HG02840 (cell line): ENCODE measurements at regions not wholly inside any gene's neighbourhood (a gene's known extent, or its start where the extent isn't known, plus 50 kb on each side); places are given as distances from the start of the nearest gene placed in this dataset.
"Not testable (repeated sequence)": the region's sequence is repeated elsewhere in the genome, so short reads cannot be mapped to it uniquely, and the experiment has no call there.

Source experiments
- ATAC-seq: cut with Tn5 transposase; IDR thresholded peaks from one replicate; pipeline ENCODE4 v1.9.1; 2021; ENCODE audit warnings: mild to moderate bottlenecking, moderate library complexity, moderate number of reproducible peaks; ENCODE audit not compliant: unreplicated experiment, low FRiP score

DNA sequence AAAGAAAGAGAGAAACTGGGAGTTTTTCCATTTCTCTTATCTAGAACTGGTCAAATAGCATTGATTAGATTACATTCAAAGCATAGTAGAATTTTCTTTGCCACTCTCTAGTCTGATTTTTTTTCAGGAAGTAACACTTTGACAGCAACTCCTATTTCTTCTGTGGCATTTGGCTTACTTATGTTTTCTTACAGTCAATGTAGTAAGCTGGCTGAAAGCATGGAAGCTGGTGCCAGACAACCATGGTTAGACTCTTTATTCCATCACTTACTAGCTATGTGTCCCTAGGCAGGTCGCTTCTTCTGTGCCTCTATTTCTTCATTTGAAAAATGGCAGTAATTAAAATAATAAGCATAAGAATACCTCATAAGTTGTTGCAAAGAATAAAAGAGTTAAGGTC, 54.2 kb upstream of the OPRM1 start:
- ATAC-seq: no peak

DNA sequence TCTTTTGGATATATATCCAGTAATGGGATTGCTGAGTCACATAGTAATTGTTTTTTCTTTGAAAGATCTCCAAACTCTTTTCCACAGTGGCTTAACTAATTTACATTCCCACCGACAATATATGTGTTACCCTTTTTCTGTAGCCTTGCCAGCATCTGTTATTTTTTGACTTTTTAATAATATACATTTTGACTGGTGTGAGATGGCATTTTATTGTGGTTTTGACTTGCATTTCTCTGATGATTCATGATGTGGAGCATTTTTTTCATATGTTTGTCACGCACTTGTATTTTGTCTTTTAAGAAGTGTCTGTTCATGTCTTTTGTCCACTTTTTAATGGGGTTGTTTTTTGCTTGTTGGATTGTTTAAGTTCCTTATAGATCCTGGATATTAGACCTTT, 58.9 kb upstream of the OPRM1 start:
- ATAC-seq: no peak

DNA sequence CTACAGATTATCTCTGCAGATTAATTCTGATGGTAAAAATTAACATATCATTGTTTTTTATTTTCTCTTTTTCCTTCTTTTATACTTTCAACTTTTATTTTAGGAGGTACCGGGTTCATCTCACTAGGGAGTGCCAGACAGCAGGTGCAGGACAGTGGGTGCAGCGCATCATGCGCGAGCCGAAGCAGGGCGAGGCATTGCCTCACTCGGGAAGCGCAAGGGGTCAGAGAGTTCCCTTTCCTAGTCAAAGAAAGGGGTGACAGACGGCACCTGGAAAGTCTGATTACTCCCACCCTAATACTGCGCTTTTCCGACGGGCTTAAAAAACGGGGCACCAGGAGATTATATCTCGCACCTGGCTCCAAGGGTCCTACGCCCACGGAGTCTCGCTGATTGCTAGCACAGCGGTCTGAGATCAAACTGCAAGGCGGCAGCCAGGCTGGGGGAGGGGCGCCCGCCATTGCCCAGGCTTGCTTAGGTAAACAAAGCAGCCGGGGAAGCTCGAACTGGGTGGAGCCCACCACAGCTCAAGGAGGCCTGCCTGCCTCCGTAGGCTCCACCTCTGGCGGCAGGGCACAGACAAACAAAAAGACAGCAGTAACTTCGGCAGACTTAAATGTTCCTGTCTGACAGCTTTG, 60.0 kb upstream of the OPRM1 start:
- ATAC-seq: not testable (repeated sequence)

DNA sequence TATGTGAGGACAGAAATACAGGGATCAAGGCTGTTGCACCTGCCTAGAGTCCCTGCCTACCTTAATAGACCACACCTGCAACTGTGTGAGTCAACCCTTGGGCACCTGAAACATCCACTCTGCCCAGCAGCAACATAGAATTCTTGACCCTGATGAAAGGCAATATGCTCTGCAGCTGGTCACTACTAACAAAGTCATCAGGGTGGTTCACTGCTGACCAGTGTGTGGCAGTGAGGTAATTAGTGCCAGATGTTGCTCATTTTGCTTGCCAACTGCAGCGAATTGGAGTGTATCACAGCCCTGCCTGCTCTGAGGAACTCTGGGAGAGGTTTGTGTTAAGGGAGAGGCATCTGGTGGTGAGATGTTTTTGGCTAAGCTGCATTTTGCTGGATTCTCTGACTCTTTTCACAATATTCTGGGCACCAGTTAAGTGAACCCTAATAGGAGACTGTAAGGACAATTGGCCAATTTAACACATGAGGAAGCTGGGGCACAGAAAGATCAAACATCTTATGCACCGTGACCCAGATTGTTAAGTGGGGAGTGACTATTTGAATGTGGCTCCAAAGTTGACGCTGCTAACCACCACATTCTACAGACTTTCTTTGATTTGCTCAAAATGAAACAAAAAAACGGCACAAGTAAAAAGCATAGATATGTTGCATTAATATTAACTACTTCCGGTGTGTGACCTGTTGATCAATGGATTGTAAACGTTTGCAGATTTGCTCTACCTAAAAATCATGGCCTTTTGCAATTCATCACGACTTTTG, 61.9 kb upstream of the OPRM1 start:
- no peak for ATAC-seq

DNA sequence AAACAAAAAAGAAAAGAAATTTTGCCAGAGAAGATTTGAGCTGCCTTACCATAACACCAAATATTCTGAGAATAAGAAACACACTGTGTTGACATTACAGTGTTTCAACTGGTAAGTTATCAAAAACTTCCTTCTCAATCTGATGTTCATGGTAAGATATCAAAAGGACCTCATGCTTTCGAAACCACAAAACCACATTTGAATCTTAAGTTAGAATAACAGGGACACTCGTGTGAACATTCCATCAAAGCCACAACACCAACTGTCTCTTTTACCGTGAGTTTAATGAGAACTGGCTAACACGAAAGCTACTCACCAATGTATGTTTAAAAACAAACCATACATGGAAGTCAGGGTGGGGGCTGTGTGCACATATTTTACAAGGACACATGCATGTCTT, 73.0 kb upstream of the OPRM1 start:
- no peak for ATAC-seq

DNA sequence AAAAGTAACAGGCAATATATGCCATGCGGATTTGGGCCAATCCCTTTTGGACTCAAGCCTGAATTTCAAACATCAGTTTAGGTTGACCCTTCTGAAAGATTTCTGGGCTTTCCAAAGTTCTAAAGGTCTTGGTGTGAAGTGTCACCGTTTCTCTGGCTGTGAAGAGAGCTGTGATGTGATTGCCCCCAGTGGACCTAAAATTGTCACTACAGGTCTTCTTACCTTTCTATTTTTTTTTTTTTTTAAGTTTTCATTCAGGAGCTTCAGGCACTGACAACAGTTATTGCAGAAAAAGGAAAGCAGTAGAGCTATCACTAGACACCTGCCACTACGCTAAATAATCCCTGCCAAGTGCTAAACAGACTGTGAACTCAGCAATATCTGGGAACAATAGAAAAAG, 75.7 kb upstream of the OPRM1 start:
- ATAC-seq: no peak

DNA sequence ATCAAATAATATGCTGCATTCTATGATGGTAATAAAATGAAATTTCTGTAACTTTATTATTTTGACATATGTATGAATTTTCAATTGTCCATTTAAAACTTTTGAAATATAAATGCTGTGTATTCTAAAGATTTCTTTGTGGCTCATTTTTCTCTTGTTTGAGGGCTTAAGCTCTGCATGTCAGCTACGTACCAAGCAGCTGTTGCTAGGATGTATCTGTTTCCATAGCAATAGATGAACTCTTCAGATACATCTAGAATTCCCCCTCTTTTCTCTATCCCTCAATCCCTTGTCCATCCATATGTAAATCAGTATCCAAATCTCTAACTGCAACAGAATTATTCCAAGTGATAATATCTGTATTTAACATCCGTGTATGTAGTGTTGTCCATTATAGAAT, 76.5 kb upstream of the OPRM1 start:
- no peak for ATAC-seq

DNA sequence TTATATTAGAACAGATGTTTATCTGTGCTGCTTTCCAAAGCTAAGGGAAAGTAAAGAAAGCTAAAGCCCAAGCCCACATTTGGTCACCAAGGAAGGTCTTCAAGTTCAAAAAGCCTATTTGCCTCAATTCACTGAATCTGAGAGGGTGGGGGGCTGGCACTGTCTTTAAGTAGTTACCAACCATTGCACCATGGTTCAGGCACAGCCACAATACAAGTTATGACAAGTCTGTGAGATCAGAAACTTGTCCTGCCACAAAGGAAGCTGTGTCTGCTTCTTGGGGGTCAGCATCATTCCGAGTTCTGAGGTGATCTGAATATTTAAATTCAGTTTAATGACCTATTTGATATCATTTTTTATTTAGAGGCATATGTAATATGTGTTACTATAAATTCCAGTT, 78.3 kb upstream of the OPRM1 start:
- no peak for ATAC-seq

DNA sequence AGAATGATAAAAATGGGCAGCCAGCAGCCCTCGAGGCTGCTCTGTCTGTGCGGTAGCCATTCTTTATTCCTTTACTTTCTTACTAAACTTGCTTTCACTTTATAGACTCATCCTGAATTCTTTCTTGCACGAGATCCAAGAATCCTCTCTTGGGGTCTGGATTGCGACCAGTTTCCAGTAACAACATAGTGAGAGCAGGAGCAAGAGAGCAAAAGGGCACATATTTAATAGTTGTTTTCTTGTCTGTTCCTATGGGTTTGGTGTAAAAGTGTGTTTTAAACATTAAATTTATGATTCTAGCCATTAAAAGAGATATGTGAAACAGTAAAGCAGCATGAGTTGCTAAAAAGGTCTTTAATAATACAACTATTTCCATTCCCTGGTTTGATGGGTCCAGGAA, 78.8 kb upstream of the OPRM1 start:
- ATAC-seq: no peak

DNA sequence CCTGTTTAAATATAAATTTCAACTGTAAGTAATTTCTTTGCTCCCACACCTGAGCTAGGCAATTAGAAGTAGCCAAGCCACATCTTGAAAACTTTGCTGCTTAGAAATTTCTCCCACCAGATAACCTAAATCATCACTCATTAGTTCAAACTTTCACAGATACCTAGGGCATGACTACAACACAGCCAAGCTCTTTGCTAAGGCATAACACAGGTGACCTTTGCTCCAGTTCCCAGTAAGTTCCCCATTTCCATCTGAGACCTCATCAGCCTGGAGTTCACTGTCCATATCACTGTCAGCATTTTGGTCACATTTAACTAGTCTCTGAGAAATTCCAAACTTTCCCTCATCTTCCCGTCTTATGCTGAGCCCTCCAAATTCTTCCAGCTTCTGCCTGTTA, 79.8 kb upstream of the OPRM1 start:
- ATAC-seq: no peak

DNA sequence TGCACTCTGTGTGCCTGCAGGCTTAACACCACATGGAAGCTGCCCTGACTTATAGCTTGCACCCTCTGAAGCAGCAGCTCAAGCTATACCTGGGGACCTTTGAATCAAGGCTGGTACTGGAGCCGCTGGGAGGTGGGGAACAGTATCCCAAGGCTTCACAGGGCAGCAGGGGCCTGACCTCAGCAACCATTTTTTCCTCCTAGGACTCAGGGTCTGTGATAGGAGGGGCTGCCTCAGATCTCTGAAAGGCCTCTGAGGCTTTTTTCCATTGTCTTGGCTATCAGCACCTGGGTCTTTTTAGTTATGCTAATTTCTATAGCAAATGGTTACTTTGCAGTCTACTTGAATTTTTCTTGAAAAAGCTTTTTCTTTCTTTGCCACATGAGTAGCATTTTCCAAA, 80.2 kb upstream of the OPRM1 start:
- no peak for ATAC-seq

DNA sequence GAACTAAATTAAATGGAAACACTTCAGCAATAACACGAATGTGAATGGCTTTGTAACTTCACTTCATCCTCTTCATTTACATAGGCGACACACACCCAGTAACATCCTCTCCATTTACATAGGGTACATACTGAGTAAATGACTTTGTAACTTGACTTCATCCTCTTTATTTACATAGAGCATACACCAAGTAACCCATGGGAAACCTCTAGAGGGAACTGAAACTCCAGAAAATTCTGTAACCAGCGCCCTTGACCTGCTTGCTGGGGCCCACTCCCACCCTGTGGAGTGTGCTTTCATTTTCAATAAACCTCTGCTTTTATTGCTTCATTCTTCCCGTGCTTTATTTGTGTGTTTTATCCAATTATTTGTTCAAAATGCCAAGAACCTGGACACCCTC, 81.6 kb upstream of the OPRM1 start:
- ATAC-seq: peak; percentile 93

DNA sequence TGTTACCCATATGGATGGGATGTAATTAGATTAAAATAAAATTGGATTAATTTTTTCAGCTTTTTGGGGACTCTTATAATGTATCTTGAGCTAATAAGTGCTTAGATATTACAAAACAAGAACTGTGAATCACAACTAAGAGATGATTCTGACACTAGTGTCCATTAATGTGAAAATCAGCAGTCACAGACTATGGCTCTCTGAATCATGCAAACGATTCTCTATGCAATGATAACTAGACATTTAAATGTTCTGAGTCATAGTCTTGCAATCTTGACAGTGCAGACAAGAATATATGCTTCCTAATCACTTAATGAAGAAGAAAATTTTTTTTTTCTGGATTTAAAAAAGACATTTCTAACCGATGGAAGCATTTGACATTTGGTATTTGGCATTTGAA, 82.2 kb upstream of the OPRM1 start:
- no peak for ATAC-seq

DNA sequence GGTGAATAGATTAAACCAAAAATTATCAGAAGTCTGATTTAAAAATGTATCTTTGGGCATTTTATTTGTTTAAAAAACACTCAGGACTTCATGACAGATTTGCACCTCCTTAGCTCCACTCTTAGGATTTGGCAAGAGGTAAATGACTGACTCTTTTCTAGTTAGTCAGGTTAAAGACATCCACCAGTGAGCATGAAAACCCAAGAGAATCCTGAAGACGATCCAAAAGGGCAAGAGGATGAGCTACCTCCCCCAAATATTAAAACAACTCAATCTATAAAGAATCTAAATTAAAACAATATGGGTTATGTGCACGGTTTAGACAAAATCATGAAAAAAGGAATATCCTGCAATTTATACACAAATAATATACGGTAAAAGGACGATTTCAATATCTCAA, 89.4 kb upstream of the OPRM1 start:
- ATAC-seq: no peak

DNA sequence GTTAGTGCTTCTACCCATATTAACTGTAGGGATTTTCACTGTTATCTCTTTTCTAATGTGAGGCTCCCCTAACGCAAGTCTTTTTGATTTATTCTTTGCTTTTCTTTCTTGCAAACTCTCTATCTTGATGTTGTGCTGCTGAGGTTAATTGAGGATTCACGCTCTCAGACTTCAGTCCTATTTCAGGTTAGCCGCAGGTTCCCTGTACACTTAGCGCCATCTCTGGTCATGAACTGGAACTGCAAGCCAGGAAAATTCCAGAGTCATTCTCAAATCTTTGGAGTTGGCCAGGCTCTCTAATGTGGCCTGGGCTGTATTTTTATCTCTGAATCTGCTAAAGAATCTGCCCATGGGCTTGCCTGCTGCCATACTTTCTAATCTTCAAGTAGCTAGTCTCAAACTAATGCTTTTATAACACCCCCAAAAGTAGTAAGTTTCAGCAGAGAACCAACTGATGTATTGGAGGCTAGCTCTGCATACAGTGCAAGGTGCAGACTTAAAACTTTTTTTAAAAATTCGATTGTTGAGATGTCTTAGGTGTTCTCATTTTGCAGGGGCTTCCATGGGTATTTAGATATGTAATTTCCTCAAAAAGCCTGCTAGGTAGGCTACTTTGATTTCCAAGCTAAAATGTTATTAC, 91.1 kb upstream of the OPRM1 start:
- no peak for ATAC-seq

DNA sequence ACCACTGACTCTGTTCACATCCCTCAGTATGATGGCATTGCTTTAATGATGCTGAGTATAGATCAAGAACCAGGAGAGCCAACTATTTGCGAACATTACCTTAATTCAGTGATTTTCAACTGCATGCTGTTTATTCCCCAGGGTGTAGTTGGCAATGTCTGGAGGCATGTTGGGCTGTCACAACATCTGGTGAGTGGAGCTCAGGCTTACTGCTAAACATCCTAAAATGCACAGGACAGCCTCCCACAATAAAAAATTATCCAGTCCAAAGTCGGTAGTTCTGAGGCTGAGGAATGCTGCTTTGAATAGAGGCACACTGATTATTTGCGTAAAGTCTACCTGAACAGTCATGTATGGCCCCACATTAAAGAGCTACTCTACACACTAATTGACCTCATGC, 94.8 kb upstream of the OPRM1 start:
- ATAC-seq: no peak

DNA sequence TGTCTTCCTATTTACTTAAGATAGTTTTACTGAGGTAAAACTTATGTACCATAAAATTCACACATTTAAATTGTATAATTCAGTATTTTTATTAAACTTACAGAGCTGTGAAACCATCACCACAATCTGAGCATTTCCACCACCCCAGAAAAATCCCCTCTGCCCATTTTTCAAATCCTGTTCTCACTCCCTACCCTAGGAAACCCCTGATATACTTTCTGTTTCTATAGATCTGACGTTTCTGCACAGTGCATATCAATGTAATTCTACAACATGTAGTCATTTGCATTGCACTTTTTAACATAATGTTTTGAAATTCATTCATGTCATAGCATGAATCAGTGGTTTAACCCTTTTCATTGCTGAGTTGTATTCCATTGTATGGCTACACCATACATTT, 96.7 kb upstream of the OPRM1 start:
- no peak for ATAC-seq

DNA sequence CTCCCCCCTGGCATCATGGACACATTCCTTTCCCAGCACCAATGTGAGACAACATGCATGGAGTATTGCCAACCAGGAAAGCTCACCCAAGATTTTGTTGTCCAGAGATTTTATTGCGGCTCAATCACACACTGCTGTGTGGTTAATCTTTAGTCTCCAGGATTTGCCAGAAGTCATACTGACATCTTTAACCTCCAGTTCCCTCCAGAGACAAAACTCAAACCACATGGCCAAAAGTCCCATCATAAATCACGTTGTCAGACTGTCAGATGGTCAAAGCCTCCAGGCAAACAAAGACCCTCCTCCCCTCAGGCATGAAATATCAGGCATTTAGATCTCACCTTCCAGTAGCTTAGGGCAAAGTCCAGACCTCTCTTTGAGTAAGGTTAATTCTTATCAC, 97.3 kb upstream of the OPRM1 start:
- no peak for ATAC-seq

DNA sequence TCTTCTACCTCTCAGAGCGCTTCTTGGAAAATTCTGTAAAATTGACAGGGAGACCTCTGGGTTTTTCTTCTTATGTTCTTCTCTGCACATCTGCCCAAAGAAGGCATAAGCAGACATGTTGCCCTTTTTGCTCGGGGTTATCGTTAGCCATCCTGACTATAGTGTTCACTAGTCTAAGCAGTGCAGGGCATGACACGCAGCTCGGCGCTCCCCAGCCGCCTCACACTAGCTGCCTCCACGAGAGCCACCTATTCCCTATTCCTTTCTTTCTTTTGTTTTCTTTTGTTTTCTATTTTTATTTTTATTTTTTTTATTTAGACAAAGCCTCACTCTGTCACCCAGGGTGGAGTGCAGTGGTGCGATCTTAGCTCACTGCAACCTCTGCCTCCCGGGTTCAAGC, 100.2 kb upstream of the OPRM1 start:
- ATAC-seq: no peak

DNA sequence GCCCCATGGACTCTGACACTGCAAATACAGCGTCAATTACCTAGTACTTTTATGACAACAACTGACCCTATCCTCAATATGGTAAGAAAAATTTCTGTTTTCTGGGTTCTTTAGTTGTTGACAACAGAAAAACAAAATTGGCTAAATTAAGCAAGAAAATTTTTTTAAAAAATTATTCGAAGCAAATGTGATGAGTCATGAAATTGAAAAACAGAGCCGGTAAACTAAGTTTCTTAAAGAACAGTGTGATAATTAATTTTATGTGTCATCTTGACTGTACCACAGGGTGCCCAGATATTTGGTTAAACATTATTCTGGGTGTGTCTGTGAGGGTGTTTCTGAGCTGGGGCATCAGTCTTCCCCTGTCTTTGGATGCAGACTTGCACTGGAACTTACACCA, 107.6 kb upstream of the OPRM1 start:
- ATAC-seq: no peak

DNA sequence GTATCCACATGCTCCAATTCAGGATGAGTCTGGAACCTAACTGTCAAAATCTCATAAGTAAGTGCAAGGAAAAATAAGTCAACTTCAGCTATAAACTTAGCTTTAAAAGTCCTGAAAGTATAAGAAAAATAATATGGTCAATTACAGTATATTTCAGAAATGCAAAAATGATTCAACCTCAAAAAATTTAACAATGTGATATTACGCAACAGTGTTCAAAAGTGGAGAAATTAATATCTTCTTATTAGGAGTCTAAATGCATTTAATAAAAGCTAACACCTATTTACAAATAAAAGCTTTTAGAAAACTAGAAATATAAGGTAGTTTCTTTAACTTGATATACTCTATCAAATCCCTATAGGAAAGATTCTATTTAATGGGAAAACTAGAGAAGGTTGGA, 111.2 kb upstream of the OPRM1 start:
- ATAC-seq: no peak
